Left ventricle myocardium inferior (tissue), 1 donor: ENCODE measurements at regions not wholly inside any gene's neighbourhood (a gene's known extent, or its start where the extent isn't known, plus 50 kb on each side); places are given as distances from the start of the nearest gene placed in this dataset.
A peak's percentile ranks its signal among the peaks of the same experiment; 100 is the strongest.

Experiments
- DNase-seq: peaks from one replicate; pipeline ENCODE4 v3.0.0-alpha.2; 2020
- H3K27ac ChIP-seq: fragments of 200-600 bp; replicated peaks from 2 replicates; pipeline ENCODE4 v1.8.0; 2021
- H3K27me3 ChIP-seq: fragments of 200-600 bp; 2 replicates; pipeline ENCODE4 v1.8.0; 2021; ENCODE audit warnings: low read depth
- H3K36me3 ChIP-seq: fragments of 200-600 bp; 2 replicates; pipeline ENCODE4 v1.8.0; 2021
- H3K4me1 ChIP-seq: fragments of 200-600 bp; 2 replicates; pipeline ENCODE4 v1.8.0; 2021
- H3K4me3 ChIP-seq: fragments of 200-600 bp; 2 replicates; pipeline ENCODE4 v1.8.0; 2021; ENCODE audit warnings: mild to moderate bottlenecking, moderate library complexity
- H3K9me3 ChIP-seq: fragments of 200-600 bp; replicated peaks from 2 replicates; pipeline ENCODE4 v1.8.0; 2021
- CTCF ChIP-seq: fragments of 200-600 bp; IDR thresholded peaks from 2 replicates; pipeline ENCODE4 v1.8.0; 2021; ENCODE audit warnings: antibody characterized with exemption, mild to moderate bottlenecking, borderline replicate concordance
- intact Hi-C: fragments of 100-400 bp; cut with micrococcal nuclease; formaldehyde crosslinking; loops from one replicate; pipeline ENCODE4 v1.11.0; 2022
- donor health status: DM: no; HTN: yes; CAD: no; lungs with severe emphysema.

GRCh38 chr20:12414446-12415274 lies 497.0 kb downstream of the BTBD3 start:
- Histone ChIP-seq H3K27ac (peak overlapping the region; percentile 16), H3K36me3 (no peaks in the 10 kb centered on the region), H3K4me1 (no peaks in the 10 kb centered on the region), H3K9me3 (peaks cover 9% of the 10 kb centered on the region), H3K27me3 (no peaks in the 10 kb centered on the region), H3K4me3 (no peak overlapping the region)
- intact Hi-C loops, result no loop called here
- DNase-seq, result no peak
- TF ChIP-seq CTCF, result no peak

- TF ChIP-seq CTCF, result no peak
- H3K27ac ChIP-seq, result no peak overlapping the region
- H3K4me1 ChIP-seq, result no peaks in the 10 kb centered on the region
- no peak overlapping the region for H3K4me3 ChIP-seq
- intact Hi-C loops, result no loop called here
- no peaks in the 10 kb centered on the region for H3K27me3 ChIP-seq
- no peaks in the 10 kb centered on the region for H3K9me3 ChIP-seq
- H3K36me3 ChIP-seq, result no peaks in the 10 kb centered on the region
- no peak for DNase-seq
These were observed 498.6 kb downstream of the BTBD3 start for GRCh38 chr20:12416281-12416680.

- no peaks in the 10 kb centered on the region for H3K36me3 ChIP-seq
- H3K4me1 ChIP-seq, result no peaks in the 10 kb centered on the region
- no peak for TF ChIP-seq CTCF
- no peak for DNase-seq
- intact Hi-C loops, result no loop called here
- no peaks in the 10 kb centered on the region for H3K27me3 ChIP-seq
- no peak overlapping the region for H3K4me3 ChIP-seq
- no peak overlapping the region for H3K27ac ChIP-seq
- no peaks in the 10 kb centered on the region for H3K9me3 ChIP-seq
These were observed 516.0 kb downstream of the BTBD3 start for GRCh38 chr20:12433724-12434123.

- no peak overlapping the region for H3K4me3 ChIP-seq
- no peak for TF ChIP-seq CTCF
- intact Hi-C loops, result no loop called here
- no peaks in the 10 kb centered on the region for H3K36me3 ChIP-seq
- H3K9me3 ChIP-seq, result no peaks in the 10 kb centered on the region
- H3K27me3 ChIP-seq, result no peaks in the 10 kb centered on the region
- no peak for DNase-seq
- H3K4me1 ChIP-seq, result no peaks in the 10 kb centered on the region
- no peak overlapping the region for H3K27ac ChIP-seq
These were observed 517.0 kb downstream of the BTBD3 start for GRCh38 chr20:12434672-12435071.

GRCh38 chr20:12435268-12435667 lies 517.6 kb downstream of the BTBD3 start:
- intact Hi-C loops, result no loop called here
- no peak overlapping the region for H3K4me3 ChIP-seq
- no peak for DNase-seq
- no peaks in the 10 kb centered on the region for H3K36me3 ChIP-seq
- no peaks in the 10 kb centered on the region for H3K9me3 ChIP-seq
- H3K4me1 ChIP-seq, result no peaks in the 10 kb centered on the region
- TF ChIP-seq CTCF, result no peak
- H3K27ac ChIP-seq, result no peak overlapping the region
- H3K27me3 ChIP-seq, result no peaks in the 10 kb centered on the region
